Heart right ventricle (tissue), 16 donors: ENCODE measurements at regions not wholly inside any gene's neighbourhood (a gene's known extent, or its start where the extent isn't known, plus 50 kb on each side); places are given as distances from the start of the nearest gene placed in this dataset.

Experiments
- ATAC-seq, 8 donors: fragments of 200-7000 bp; cut with Tn5 transposase; one replicate each; pipeline ENCODE4 v1.9.1; 2020; ENCODE audit warnings: mild to moderate bottlenecking in 8 of 8, moderate library complexity in 8 of 8, moderate number of reproducible peaks in 1 of 8
- DNase-seq, 2 donors: peaks; one replicate each; pipeline ENCODE4 v3.0.0-alpha.2; 2020
- H3K27ac ChIP-seq, 10 donors: fragments of 200-600 bp; sonication (generic) in 2 of 10; one replicate each; pipeline versions ENCODE4 v1.5.0 to v1.8.0; 2020 to 2022; ENCODE audit warnings: mild to moderate bottlenecking in 3 of 10
- H3K27me3 ChIP-seq, 7 donors: fragments of 200-600 bp; one replicate each; pipeline ENCODE4 v1.8.0; 2021 to 2022; ENCODE audit warnings: mild to moderate bottlenecking in 2 of 7
- H3K36me3 ChIP-seq, 9 donors: fragments of 200-600 bp; sonication (generic) in 1 of 9; one replicate each; pipeline versions ENCODE4 v1.5.0 to v1.8.0; 2020 to 2022; ENCODE audit warnings: mild to moderate bottlenecking in 2 of 9
- H3K4me1 ChIP-seq, 9 donors: fragments of 200-600 bp; sonication (generic) in 1 of 9; one replicate each; pipeline versions ENCODE4 v1.5.0 to v1.8.0; 2020 to 2022; ENCODE audit warnings: mild to moderate bottlenecking in 4 of 9
- H3K4me3 ChIP-seq, 10 donors: fragments of 200-600 bp; sonication (generic) in 2 of 10; one replicate each; pipeline versions ENCODE4 v1.5.0 to v1.8.0; 2020 to 2022; ENCODE audit warnings: mild to moderate bottlenecking in 7 of 10, moderate library complexity in 2 of 10
- H3K9me3 ChIP-seq, 11 donors: fragments of 200-600 bp in 10 of 11; sonication (generic) in 2 of 11; one replicate each; pipeline versions ENCODE4 v1.5.0 to v1.8.0; 2013 to 2022; ENCODE audit warnings: mild to moderate bottlenecking in 2 of 11, control low read depth in 1 of 11, moderate library complexity in 1 of 11
- CTCF ChIP-seq, 9 donors: fragments of 200-600 bp; sonication (generic) in 2 of 9; IDR thresholded peaks; one replicate each; pipeline versions ENCODE4 v1.5.0 to v1.8.0; 2021 to 2022; ENCODE audit warnings: antibody characterized with exemption in 9 of 9, mild to moderate bottlenecking in 5 of 9, moderate library complexity in 1 of 9
- WGBS, 2 donors: extraction: QIAGEN DNeasy Blood & Tissue Kit; methylation state at CpG; one replicate each; pipeline ENCODE4 v1.1.7; 2013; ENCODE audit warnings: inconsistent platforms in 1 of 2; 5-methylcytosine and 5-hydroxymethylcytosine counted together
- intact Hi-C, 10 donors: fragments of 100-400 bp; cut with DNase I; formaldehyde crosslinking; loops; one replicate each; pipeline versions ENCODE4 v1.11.1 to v1.14.2; 2022
- donor health status: Arrhythmogenic right ventricular cardiomyopathy.
- donor health status: ischemic (EF 13 %, LVEDD 7.1; RV severe dilation, severe dysfunction).
- donor health status: healthy with polysubstance abuse.
- donor health status: DM: no; HTN: yes; CAD: no.
- donor health status: DM: no; HTN: no; CAD: no.
- donor health status: ischemic (EF 25% LVEDD 6.9; RV normal size, moderate dysfunction).
- donor health status: ischemic (EF 25% LVEDD 5.7; RV mildly dilated, moderate dysfunction).
- donor health status: healthy.
- donor health status: DM: yes; HTN: yes; CAD: no.
- donor health status: Ischemic cardiomyopathy.
- donor health status: ischemic (EF 35%, LVEDD 5.7; RV mildly dilated, moderate dysfunction).
- donor health status: nonischemic (EF 11% LVEDD 7.7; RV severe dilation, severe dysfunction).
- donor health status: DM: yes; HTN: yes; CAD: no.
- donor health status: PGD.
- donor health status: ischemic (EF 29% LVEDD 5.4; RV normal size, mild dysfunction).
- donor health status: nonischemic (EF 23%, LVEDD 6.1; RV moderate dilation, normal function).

DNA sequence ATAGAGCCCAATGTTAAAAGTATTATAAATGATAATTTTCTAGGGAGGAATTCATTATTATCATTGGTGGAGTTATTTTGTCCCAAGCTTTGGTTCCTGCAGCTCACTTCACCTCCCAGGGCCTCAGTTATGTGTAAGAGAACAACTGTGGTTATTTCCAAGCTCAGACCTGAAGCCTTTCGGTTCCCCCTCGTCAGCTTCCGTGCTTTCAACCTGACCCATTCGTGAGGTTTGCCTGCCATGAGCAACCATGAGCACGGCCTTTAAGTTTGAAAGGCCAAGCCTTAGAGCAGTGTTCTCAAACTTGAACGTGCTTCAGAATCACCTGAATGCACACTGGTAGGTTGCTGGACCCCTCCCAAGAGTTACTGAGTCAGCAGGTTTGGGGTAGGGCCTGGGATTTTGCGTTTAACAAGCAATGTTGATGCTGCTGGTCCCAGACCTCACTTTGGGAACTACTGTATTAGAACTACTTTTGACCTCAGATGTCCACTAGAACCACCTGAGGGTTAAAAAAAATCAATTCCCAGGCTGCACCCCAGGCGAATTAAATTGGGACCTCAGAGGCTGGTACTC is 133.0 kb upstream of the PRMT8 start:
- TF ChIP-seq CTCF (IDR thresholded peaks at IDR 0.05) = no peak
- H3K27ac ChIP-seq = no peak overlapping the region
- ATAC-seq (no peak), DNase-seq (no peak)
- intact Hi-C loops = no loop called here
- H3K27me3 ChIP-seq = peaks cover 0 to 20% (median 6%) of the 10 kb centered on the region in 7 donors
- no peak overlapping the region for H3K4me3 ChIP-seq
- 93 to 94% methylated on average over 8 of the region's 8 CpGs for WGBS, 2 donors
- H3K36me3 ChIP-seq = no peaks in the 10 kb centered on the region
- H3K9me3 ChIP-seq = no peaks in the 10 kb centered on the region
- peaks cover 0 to 18% (median 7%) of the 10 kb centered on the region in 9 donors for H3K4me1 ChIP-seq

GRCh38 chr12:3359478-3359877 is 131.5 kb upstream of the PRMT8 start:
- intact Hi-C loops = no loop called here
- Histone ChIP-seq H3K27ac (no peak overlapping the region), H3K9me3 (no peaks in the 10 kb centered on the region), H3K36me3 (no peaks in the 10 kb centered on the region), H3K27me3 (peaks cover 0 to 35% (median 14%) of the 10 kb centered on the region in 7 donors), H3K4me3 (no peak overlapping the region), H3K4me1 (peaks cover 0 to 18% (median 7%) of the 10 kb centered on the region in 9 donors)
- no peak for ATAC-seq
- DNase-seq = no peak
- 98 to 99% methylated on average over 2 of the region's 2 CpGs for WGBS, 2 donors
- TF ChIP-seq CTCF (IDR thresholded peaks at IDR 0.05) = no peak

DNA sequence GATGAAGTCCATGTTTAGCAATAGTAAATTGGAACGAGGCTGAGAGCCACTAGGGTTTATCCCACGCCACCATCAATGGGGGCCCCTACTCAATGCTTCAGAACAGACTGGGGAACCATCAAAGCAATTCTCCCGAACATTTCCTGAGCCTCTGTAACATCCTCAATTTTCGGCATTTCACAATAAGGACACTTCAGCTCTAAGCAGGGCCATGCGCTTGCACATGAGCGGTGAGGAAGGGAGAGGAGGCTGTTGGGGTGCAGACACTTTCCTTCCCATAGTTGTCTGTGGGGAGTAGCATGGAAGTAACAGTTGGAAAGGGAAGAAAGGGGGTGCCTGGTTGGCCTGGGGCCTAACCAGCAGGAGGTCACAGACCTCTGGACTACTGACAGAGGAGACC is 129.9 kb upstream of the PRMT8 start:
- Histone ChIP-seq H3K36me3 (no peaks in the 10 kb centered on the region), H3K4me1 (peaks cover 0 to 7% (median 6%) of the 10 kb centered on the region in 9 donors), H3K9me3 (no peaks in the 10 kb centered on the region), H3K4me3 (no peak overlapping the region), H3K27me3 (peaks cover 6 to 43% (median 29%) of the 10 kb centered on the region in 7 donors), H3K27ac (no peak overlapping the region)
- ATAC-seq (no peak), DNase-seq (no peak)
- TF ChIP-seq CTCF (IDR thresholded peaks at IDR 0.05) = no peak
- WGBS, 2 donors = 90 to 94% methylated on average over 6 of the region's 6 CpGs
- intact Hi-C loops = no loop called here

DNA sequence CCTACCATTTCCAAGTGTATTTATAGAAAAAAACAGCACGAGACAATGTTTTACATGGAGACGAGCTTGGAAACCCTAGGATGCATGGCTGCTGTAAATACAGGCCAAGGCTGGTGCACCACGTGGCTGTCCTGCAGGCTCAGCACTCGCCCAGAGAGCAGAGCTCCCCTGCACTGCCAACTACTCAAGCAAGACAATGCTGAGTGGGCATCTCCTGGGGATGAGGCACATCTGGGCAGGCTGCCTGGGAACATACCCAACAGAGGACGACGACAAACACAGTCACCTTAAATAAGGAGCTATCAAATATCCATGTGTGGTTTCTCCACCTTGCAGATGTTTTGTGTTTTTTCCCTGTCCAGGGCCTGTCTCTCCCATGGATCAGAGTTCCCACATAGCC is 128.3 kb upstream of the PRMT8 start:
- 86 to 87% methylated on average over 6 of the region's 6 CpGs for WGBS, 2 donors
- no peak for ATAC-seq
- no peak for TF ChIP-seq CTCF (IDR thresholded peaks at IDR 0.05)
- no peak for DNase-seq
- peaks cover 0 to 9% (median 6%) of the 10 kb centered on the region in 9 donors for H3K4me1 ChIP-seq
- no peak overlapping the region for H3K4me3 ChIP-seq
- no peak overlapping the region for H3K27ac ChIP-seq
- H3K27me3 ChIP-seq = peaks cover 6 to 58% (median 42%) of the 10 kb centered on the region in 7 donors
- H3K36me3 ChIP-seq = no peaks in the 10 kb centered on the region
- intact Hi-C loops = no loop called here
- H3K9me3 ChIP-seq = no peaks in the 10 kb centered on the region
